Fibroblast of lung (primary cell): ENCODE measurements at regions not wholly inside any gene's neighbourhood (a gene's known extent, or its start where the extent isn't known, plus 50 kb on each side); places are given as distances from the start of the nearest gene placed in this dataset.

ENCODE experiments used
- EZH2 ChIP-seq: IDR thresholded peaks from 2 replicates; pipeline ENCODE4 v1.5.1; 2012; ENCODE audit warnings: low read length, control low read depth, mild to moderate bottlenecking; ENCODE audit errors: missing control alignments
- TF ChIP-seq, protein P1 (sequence below), 2 donors: IDR thresholded peaks in 1 of 2; conservative IDR thresholded peaks in 1 of 2; 1 replicate in 1 of 2; 2 replicates in 1 of 2; pipeline ENCODE4 v1.5.1; 2011 to 2012; ENCODE audit warnings: low read length in 2 of 2, control low read depth in 1 of 2, inconsistent platforms in 1 of 2, low read depth in 1 of 2, mild to moderate bottlenecking in 1 of 2

GRCh38 chr6:50272611-50273010, 222.9 kb upstream of the DEFB112 start:
- TF ChIP-seq, protein P1, sequence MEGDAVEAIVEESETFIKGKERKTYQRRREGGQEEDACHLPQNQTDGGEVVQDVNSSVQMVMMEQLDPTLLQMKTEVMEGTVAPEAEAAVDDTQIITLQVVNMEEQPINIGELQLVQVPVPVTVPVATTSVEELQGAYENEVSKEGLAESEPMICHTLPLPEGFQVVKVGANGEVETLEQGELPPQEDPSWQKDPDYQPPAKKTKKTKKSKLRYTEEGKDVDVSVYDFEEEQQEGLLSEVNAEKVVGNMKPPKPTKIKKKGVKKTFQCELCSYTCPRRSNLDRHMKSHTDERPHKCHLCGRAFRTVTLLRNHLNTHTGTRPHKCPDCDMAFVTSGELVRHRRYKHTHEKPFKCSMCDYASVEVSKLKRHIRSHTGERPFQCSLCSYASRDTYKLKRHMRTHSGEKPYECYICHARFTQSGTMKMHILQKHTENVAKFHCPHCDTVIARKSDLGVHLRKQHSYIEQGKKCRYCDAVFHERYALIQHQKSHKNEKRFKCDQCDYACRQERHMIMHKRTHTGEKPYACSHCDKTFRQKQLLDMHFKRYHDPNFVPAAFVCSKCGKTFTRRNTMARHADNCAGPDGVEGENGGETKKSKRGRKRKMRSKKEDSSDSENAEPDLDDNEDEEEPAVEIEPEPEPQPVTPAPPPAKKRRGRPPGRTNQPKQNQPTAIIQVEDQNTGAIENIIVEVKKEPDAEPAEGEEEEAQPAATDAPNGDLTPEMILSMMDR (conservative IDR thresholded peaks at IDR 0.05 in 1 of 2, IDR thresholded peaks at IDR 0.05 in 1 of 2; ENCODE audit: low read depth in 1 of 2, low read length in 2 of 2): no peak
- no peak for TF ChIP-seq EZH2
